A549 (cell line): ENCODE measurements at regions not wholly inside any gene's neighbourhood (a gene's known extent, or its start where the extent isn't known, plus 50 kb on each side); places are given as distances from the start of the nearest gene placed in this dataset.

Source experiments
- CEBPB ChIP-seq, 2 experiments: fragments of >200 bp in 1 of 2; sonication (Bioruptor Twin) in 1 of 2; formaldehyde crosslinking in 1 of 2; IDR thresholded peaks; 2 replicates each; pipeline ENCODE4 v1.6.1; 2012 to 2016
- CHD4 ChIP-seq: fragments of 200-600 bp; sonication (generic); IDR thresholded peaks from 2 replicates; pipeline ENCODE4 v1.6.1; 2016; ENCODE audit warnings: antibody characterized with exemption, mild to moderate bottlenecking, borderline replicate concordance
- CTCF ChIP-seq: fragments of >200 bp; sonication (Bioruptor Twin); formaldehyde crosslinking; IDR thresholded peaks from 3 replicates; pipeline ENCODE4 v1.5.1; 2016
- ELK1 ChIP-seq: fragments of 150-350 bp; IDR thresholded peaks from 2 replicates; pipeline ENCODE4 v1.6.1; 2014; ENCODE audit warnings: low read depth, mild to moderate bottlenecking, low read length
- EP300 ChIP-seq, 2 experiments: fragments of >200 bp; sonication (Bioruptor Twin); formaldehyde crosslinking; IDR thresholded peaks; 2 replicates in 1 of 2; 3 replicates in 1 of 2; pipeline ENCODE4 v1.6.1; 2016 to 2017
- HMGXB4 ChIP-seq: fragments of 250-450 bp; sonication (Bioruptor Pico); IDR thresholded peaks from 2 replicates; pipeline ENCODE4 v1.5.0; 2021; ENCODE audit warnings: mild to moderate bottlenecking, moderate library complexity, borderline replicate concordance
- JUNB ChIP-seq: fragments of >200 bp; sonication (Bioruptor Twin); formaldehyde crosslinking; IDR thresholded peaks from 2 replicates; pipeline ENCODE4 v1.6.1; 2016
- NR3C1 ChIP-seq: fragments of >200 bp; sonication (Bioruptor Twin); formaldehyde crosslinking; IDR thresholded peaks from 3 replicates; pipeline ENCODE4 v1.6.1; 2017
- POLR2A ChIP-seq: IDR thresholded peaks from 2 replicates; pipeline ENCODE4 v1.6.1; 2012; ENCODE audit warnings: mild to moderate bottlenecking, low read length
- RAD21 ChIP-seq, 2 experiments: fragments of >200 bp in 1 of 2; sonication (Bioruptor Twin) in 1 of 2; formaldehyde crosslinking in 1 of 2; IDR thresholded peaks in 1 of 2; conservative IDR thresholded peaks in 1 of 2; 2 replicates in 1 of 2; 3 replicates in 1 of 2; pipeline ENCODE4 v1.6.1; 2012 to 2018; ENCODE audit warnings: inconsistent platforms in 1 of 2
- RCOR1 ChIP-seq: fragments of 150-350 bp; IDR thresholded peaks from 2 replicates; pipeline ENCODE4 v1.6.1; 2014; ENCODE audit warnings: antibody characterized with exemption, low read length, low read depth

GRCh38 chr12:43273467-43273866 is 278.5 kb downstream of the ADAMTS20 start:
- no peak for TF ChIP-seq POLR2A
- no peak for TF ChIP-seq HMGXB4
- no peak for TF ChIP-seq EP300 (IDR thresholded peaks at IDR 0.05)
- TF ChIP-seq CTCF, result no peak
- TF ChIP-seq NR3C1, result no peak
- no peak for TF ChIP-seq RAD21 (conservative IDR thresholded peaks at IDR 0.05 in 1 of 2, IDR thresholded peaks at IDR 0.05 in 1 of 2)
- TF ChIP-seq JUNB, result no peak
- no peak for TF ChIP-seq ELK1
- no peak for TF ChIP-seq CHD4
- TF ChIP-seq RCOR1, result no peak
- no peak for TF ChIP-seq CEBPB (IDR thresholded peaks at IDR 0.05)
